Thyroid gland (tissue), 4 donors: ENCODE measurements at regions not wholly inside any gene's neighbourhood (a gene's known extent, or its start where the extent isn't known, plus 50 kb on each side); places are given as distances from the start of the nearest gene placed in this dataset.

ENCODE experiments used
- POLR2A ChIP-seq, 2 donors: fragments of 450-650 bp; IDR thresholded peaks; one replicate each; pipeline ENCODE4 v1.6.1; 2017; ENCODE audit warnings: antibody characterized with exemption in 2 of 2, mild to moderate bottlenecking in 2 of 2, moderate library complexity in 1 of 2
- TF ChIP-seq, protein P1 (sequence below), 6 experiments: fragments of 200-600 bp in 3 of 6; fragments of 450-650 bp in 3 of 6; sonication (generic) in 3 of 6; IDR thresholded peaks; one replicate each; pipeline ENCODE4 v1.5.1; 2016 to 2019; ENCODE audit warnings: antibody characterized with exemption in 6 of 6, mild to moderate bottlenecking in 2 of 6, inconsistent platforms in 1 of 6, moderate library complexity in 1 of 6

DNA sequence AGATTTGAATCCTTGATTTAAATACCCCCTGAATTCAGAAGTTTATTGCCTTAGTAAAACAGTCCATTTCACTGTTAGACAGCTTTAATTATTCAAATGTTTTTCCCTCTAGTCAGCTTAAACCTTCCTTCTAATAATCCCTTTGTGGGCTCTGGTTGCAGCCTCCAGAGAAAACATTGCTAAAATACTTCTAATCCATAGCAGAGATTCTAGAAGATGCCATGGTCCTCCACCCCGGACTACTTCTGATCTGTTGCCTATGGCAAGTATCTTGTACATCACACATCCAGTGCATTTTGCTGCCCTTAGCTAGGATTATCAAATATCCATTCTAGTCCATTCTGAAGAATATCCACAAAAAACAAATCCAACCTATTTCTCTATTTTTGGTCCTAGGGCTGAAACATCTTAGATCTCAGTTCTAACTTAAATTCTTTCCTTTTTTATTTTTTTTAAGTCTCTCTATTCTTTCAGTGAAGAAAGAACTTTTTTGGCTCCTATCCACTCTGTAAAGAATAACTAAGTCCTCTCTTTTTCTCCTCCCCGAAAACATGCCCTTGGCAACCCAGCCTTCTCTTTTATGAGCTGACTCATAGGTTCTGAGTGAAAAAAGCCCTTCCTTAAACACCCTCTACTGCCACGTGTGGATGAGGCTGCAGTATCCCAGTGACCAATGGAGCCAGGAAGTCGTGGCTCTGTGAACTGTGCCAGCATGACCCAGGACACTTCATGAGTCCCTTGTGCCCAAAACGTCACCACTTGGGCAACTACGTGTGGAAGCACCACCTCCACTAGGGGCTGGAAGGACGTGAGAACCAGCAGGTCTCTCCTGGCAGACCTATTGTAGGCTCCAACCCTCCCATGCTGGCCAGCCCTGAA, 349.8 kb downstream of the TNS1 start:
- TF ChIP-seq, protein P1, sequence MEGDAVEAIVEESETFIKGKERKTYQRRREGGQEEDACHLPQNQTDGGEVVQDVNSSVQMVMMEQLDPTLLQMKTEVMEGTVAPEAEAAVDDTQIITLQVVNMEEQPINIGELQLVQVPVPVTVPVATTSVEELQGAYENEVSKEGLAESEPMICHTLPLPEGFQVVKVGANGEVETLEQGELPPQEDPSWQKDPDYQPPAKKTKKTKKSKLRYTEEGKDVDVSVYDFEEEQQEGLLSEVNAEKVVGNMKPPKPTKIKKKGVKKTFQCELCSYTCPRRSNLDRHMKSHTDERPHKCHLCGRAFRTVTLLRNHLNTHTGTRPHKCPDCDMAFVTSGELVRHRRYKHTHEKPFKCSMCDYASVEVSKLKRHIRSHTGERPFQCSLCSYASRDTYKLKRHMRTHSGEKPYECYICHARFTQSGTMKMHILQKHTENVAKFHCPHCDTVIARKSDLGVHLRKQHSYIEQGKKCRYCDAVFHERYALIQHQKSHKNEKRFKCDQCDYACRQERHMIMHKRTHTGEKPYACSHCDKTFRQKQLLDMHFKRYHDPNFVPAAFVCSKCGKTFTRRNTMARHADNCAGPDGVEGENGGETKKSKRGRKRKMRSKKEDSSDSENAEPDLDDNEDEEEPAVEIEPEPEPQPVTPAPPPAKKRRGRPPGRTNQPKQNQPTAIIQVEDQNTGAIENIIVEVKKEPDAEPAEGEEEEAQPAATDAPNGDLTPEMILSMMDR (IDR thresholded peaks at IDR 0.05): peak in 4 of 6 experiments; percentile 10 to 44 (median 26)
- peak in 1 of 2 donors; percentile 34 for TF ChIP-seq POLR2A (IDR thresholded peaks at IDR 0.05)
